Thyroid gland (tissue), 4 donors: ENCODE measurements at regions not wholly inside any gene's neighbourhood (a gene's known extent, or its start where the extent isn't known, plus 50 kb on each side); places are given as distances from the start of the nearest gene placed in this dataset.
"Not testable (repeated sequence)": the region's sequence is repeated elsewhere in the genome, so short reads cannot be mapped to it uniquely, and the experiment has no call there.

Source experiments
- POLR2A ChIP-seq, 2 donors: fragments of 450-650 bp; IDR thresholded peaks; one replicate each; pipeline ENCODE4 v1.6.1; 2017; ENCODE audit warnings: antibody characterized with exemption in 2 of 2, mild to moderate bottlenecking in 2 of 2, moderate library complexity in 1 of 2
- TF ChIP-seq, protein P1 (sequence below), 6 experiments: fragments of 200-600 bp in 3 of 6; fragments of 450-650 bp in 3 of 6; sonication (generic) in 3 of 6; IDR thresholded peaks; one replicate each; pipeline ENCODE4 v1.5.1; 2016 to 2019; ENCODE audit warnings: antibody characterized with exemption in 6 of 6, mild to moderate bottlenecking in 2 of 6, inconsistent platforms in 1 of 6, moderate library complexity in 1 of 6

DNA sequence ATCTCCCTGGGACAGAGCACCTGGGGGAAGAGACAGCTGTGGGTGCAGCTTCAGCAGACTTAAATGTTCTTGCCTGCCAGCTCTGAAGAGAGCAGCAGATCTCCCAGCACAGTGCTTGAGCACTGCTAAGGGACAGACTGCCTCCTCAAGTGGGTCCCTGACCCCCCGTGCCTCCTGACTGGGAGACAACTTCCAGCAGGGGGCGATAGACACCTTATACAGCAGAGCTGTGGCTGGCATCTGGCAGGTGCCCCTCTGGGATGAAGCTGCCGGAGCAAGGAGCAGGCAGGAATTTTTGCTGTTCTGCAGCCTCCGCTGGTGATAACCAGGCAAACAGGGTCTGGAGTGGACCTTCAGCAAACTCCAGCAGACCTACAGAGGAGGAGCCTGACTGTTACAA lies 541.7 kb upstream of the PITX2 start:
- not testable (repeated sequence) for TF ChIP-seq POLR2A (IDR thresholded peaks at IDR 0.05)
- TF ChIP-seq, protein P1, sequence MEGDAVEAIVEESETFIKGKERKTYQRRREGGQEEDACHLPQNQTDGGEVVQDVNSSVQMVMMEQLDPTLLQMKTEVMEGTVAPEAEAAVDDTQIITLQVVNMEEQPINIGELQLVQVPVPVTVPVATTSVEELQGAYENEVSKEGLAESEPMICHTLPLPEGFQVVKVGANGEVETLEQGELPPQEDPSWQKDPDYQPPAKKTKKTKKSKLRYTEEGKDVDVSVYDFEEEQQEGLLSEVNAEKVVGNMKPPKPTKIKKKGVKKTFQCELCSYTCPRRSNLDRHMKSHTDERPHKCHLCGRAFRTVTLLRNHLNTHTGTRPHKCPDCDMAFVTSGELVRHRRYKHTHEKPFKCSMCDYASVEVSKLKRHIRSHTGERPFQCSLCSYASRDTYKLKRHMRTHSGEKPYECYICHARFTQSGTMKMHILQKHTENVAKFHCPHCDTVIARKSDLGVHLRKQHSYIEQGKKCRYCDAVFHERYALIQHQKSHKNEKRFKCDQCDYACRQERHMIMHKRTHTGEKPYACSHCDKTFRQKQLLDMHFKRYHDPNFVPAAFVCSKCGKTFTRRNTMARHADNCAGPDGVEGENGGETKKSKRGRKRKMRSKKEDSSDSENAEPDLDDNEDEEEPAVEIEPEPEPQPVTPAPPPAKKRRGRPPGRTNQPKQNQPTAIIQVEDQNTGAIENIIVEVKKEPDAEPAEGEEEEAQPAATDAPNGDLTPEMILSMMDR (IDR thresholded peaks at IDR 0.05), result not testable (repeated sequence)
